Suprapubic skin (tissue), 4 donors: ENCODE measurements at regions not wholly inside any gene's neighbourhood (a gene's known extent, or its start where the extent isn't known, plus 50 kb on each side); places are given as distances from the start of the nearest gene placed in this dataset.

Source experiments
- DNase-seq, 2 donors: peaks; one replicate each; pipeline ENCODE4 v3.0.0-alpha.2; 2019; ENCODE audit warnings: low spot score in 2 of 2
- H3K27ac ChIP-seq: fragments of 200-600 bp; sonication (generic); one replicate; pipeline ENCODE4 v1.5.1; 2019
- H3K27me3 ChIP-seq: fragments of 200-600 bp; sonication (generic); one replicate; pipeline ENCODE4 v1.5.1; 2019
- H3K36me3 ChIP-seq: fragments of 200-600 bp; sonication (generic); one replicate; pipeline ENCODE4 v1.5.1; 2019
- H3K4me1 ChIP-seq: fragments of 200-600 bp; sonication (generic); one replicate; pipeline ENCODE4 v1.5.1; 2019
- H3K4me3 ChIP-seq: fragments of 200-600 bp; sonication (generic); one replicate; pipeline ENCODE4 v1.5.1; 2019; ENCODE audit warnings: mild to moderate bottlenecking
- H3K9me3 ChIP-seq: fragments of 200-600 bp; sonication (generic); one replicate; pipeline ENCODE4 v1.5.1; 2019
- CTCF ChIP-seq, 2 donors: fragments of 200-600 bp in 1 of 2; fragments of 450-650 bp in 1 of 2; sonication (generic) in 1 of 2; IDR thresholded peaks; one replicate each; pipeline ENCODE4 v1.5.1; 2016 to 2019; ENCODE audit warnings: antibody characterized with exemption in 2 of 2, mild to moderate bottlenecking in 1 of 2, moderate library complexity in 1 of 2
- EP300 ChIP-seq: sonication (generic); formaldehyde crosslinking; IDR thresholded peaks from one replicate; pipeline ENCODE4 v1.6.1; 2017; ENCODE audit warnings: antibody characterized with exemption
- POLR2A ChIP-seq, 2 donors: fragments of 450-650 bp; IDR thresholded peaks; one replicate each; pipeline ENCODE4 v1.6.1; 2017; ENCODE audit warnings: antibody characterized with exemption in 2 of 2, mild to moderate bottlenecking in 2 of 2, moderate library complexity in 2 of 2
- POLR2AphosphoS5 ChIP-seq, 3 donors: sonication (generic); formaldehyde crosslinking; IDR thresholded peaks; one replicate each; pipeline ENCODE4 v1.6.1; 2017; ENCODE audit warnings: antibody characterized with exemption in 3 of 3
- WGBS: methylation state at CpG from one replicate; pipeline ENCODE4 v1.1.5; 2018; 5-methylcytosine and 5-hydroxymethylcytosine counted together

- TF ChIP-seq POLR2AphosphoS5 (IDR thresholded peaks at IDR 0.05), result no peak
- no peak for TF ChIP-seq EP300
- TF ChIP-seq CTCF (IDR thresholded peaks at IDR 0.05), result no peak
- TF ChIP-seq POLR2A (IDR thresholded peaks at IDR 0.05), result no peak
- no peak overlapping the region for H3K4me3 ChIP-seq
- H3K27me3 ChIP-seq, result no peaks in the 10 kb centered on the region
- peaks cover 10% of the 10 kb centered on the region for H3K9me3 ChIP-seq
- WGBS, result 41% methylated on average over 1 of the region's 1 CpG
- DNase-seq, result no peak
- H3K4me1 ChIP-seq, result no peaks in the 10 kb centered on the region
- H3K27ac ChIP-seq, result no peak overlapping the region
- no peaks in the 10 kb centered on the region for H3K36me3 ChIP-seq
Observed at GRCh38 chr11:108994887-108995286, 330.0 kb downstream of the DDX10 start.

- no peak for TF ChIP-seq CTCF (IDR thresholded peaks at IDR 0.05)
- no peak for TF ChIP-seq POLR2AphosphoS5 (IDR thresholded peaks at IDR 0.05)
- no peak for TF ChIP-seq POLR2A (IDR thresholded peaks at IDR 0.05)
- TF ChIP-seq EP300, result no peak
- Histone ChIP-seq H3K27me3 (no peaks in the 10 kb centered on the region), H3K27ac (no peak overlapping the region), H3K4me3 (no peak overlapping the region), H3K36me3 (no peaks in the 10 kb centered on the region), H3K9me3 (peaks cover 10% of the 10 kb centered on the region), H3K4me1 (no peaks in the 10 kb centered on the region)
- DNase-seq, result no peak
Observed at GRCh38 chr11:108997826-108998225, 333.0 kb downstream of the DDX10 start.

GRCh38 chr11:109000531-109000930 is 335.7 kb downstream of the DDX10 start:
- no peak overlapping the region for H3K27ac ChIP-seq
- no peaks in the 10 kb centered on the region for H3K4me1 ChIP-seq
- DNase-seq, result no peak
- WGBS, result 78% methylated on average over 1 of the region's 1 CpG
- H3K9me3 ChIP-seq, result peaks cover 9% of the 10 kb centered on the region
- H3K27me3 ChIP-seq, result no peaks in the 10 kb centered on the region
- no peak overlapping the region for H3K4me3 ChIP-seq
- H3K36me3 ChIP-seq, result no peaks in the 10 kb centered on the region
- TF ChIP-seq POLR2AphosphoS5 (IDR thresholded peaks at IDR 0.05) (no peak), CTCF (IDR thresholded peaks at IDR 0.05) (no peak)

DNA sequence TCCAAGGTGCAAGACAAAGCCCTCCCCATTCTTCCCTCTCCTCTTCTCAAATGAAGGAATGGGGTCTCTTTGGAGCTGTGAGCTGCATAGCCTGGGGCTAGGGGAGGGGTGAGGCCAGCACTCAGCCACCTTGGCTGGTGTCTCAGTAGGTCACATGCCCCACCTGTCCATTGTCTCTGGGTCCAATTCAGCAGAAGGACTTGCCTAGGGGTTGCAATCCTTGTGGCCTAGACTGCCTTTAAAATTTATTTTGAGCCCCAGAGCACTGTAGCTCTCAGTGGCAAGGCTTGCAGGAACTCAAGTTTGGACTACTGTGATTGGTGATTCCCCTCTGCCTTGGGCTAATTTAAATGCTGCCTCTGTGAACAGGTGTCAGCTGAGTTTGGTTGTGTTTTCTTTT is 336.7 kb downstream of the DDX10 start:
- no peak for TF ChIP-seq CTCF (IDR thresholded peaks at IDR 0.05)
- TF ChIP-seq POLR2A (IDR thresholded peaks at IDR 0.05), result no peak
- TF ChIP-seq POLR2AphosphoS5 (IDR thresholded peaks at IDR 0.05), result no peak
- no peak for TF ChIP-seq EP300
- H3K9me3 ChIP-seq, result no peaks in the 10 kb centered on the region
- H3K4me1 ChIP-seq, result no peaks in the 10 kb centered on the region
- no peaks in the 10 kb centered on the region for H3K27me3 ChIP-seq
- no peaks in the 10 kb centered on the region for H3K36me3 ChIP-seq
- H3K4me3 ChIP-seq, result no peak overlapping the region
- no peak overlapping the region for H3K27ac ChIP-seq
- DNase-seq, result no peak

DNA sequence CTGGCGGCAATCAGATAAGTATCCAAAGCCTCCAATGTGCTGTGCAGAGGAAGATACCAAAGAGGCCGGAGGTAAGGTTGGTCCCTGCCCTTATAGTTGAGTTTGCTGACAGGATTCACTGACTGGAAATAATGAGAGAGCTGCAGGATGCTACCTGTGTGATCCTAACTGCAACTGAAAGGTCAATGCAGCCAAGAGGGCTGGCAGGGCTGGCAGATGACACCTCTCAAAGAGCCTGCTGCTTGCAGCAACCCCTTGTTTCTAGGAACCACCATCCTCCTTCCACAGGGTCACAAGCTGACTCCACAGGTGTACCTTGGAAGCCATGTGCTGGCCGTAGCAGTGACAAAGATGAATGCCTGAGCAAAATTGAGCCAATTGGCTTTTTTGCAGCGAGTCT is 348.1 kb downstream of the DDX10 start:
- Histone ChIP-seq H3K4me3 (no peak overlapping the region), H3K9me3 (no peaks in the 10 kb centered on the region), H3K36me3 (no peaks in the 10 kb centered on the region), H3K27me3 (no peaks in the 10 kb centered on the region), H3K27ac (no peak overlapping the region), H3K4me1 (no peaks in the 10 kb centered on the region)
- WGBS, result 88% methylated on average over 4 of the region's 4 CpGs
- DNase-seq, result no peak
- TF ChIP-seq CTCF (IDR thresholded peaks at IDR 0.05) (no peak), EP300 (no peak)
